Neuronal stem cell (in vitro differentiated cells): ENCODE measurements at regions not wholly inside any gene's neighbourhood (a gene's known extent, or its start where the extent isn't known, plus 50 kb on each side); places are given as distances from the start of the nearest gene placed in this dataset.

Experiments
- DNase-seq: peaks from one replicate; pipeline ENCODE4 v3.0.0-alpha.2; 2013; ENCODE audit warnings: low spot score
- H2AFZ ChIP-seq: one replicate; pipeline ENCODE4 v1.6.1; 2013; ENCODE audit warnings: mild to moderate bottlenecking, low read length, inconsistent platforms
- H2AK5ac ChIP-seq: 2 replicates; pipeline ENCODE4 v1.6.1; 2013; ENCODE audit warnings: low read depth, mild to moderate bottlenecking, inconsistent platforms, low read length, moderate library complexity, mixed read lengths
- H2BK120ac ChIP-seq: 2 replicates; pipeline ENCODE4 v1.6.1; 2013; ENCODE audit warnings: low read depth, mild to moderate bottlenecking, inconsistent platforms, low read length, moderate library complexity, mixed read lengths
- H2BK12ac ChIP-seq: one replicate; pipeline ENCODE4 v1.6.1; 2013; ENCODE audit warnings: low read length, inconsistent platforms
- H2BK15ac ChIP-seq: 2 replicates; pipeline ENCODE4 v1.6.1; 2013; ENCODE audit warnings: mild to moderate bottlenecking, low read length, inconsistent platforms, mixed read lengths
- H2BK5ac ChIP-seq: one replicate; pipeline ENCODE4 v1.6.1; 2013; ENCODE audit warnings: inconsistent platforms, mild to moderate bottlenecking, low read length, moderate library complexity
- H3K14ac ChIP-seq: one replicate; pipeline ENCODE4 v1.6.1; 2013; ENCODE audit warnings: low read length, inconsistent platforms
- H3K18ac ChIP-seq: 2 replicates; pipeline ENCODE4 v1.6.1; 2013; ENCODE audit warnings: low read length, inconsistent platforms
- H3K23ac ChIP-seq: 2 replicates; pipeline ENCODE4 v1.6.1; 2013; ENCODE audit warnings: low read depth, mild to moderate bottlenecking, mixed read lengths, low read length, inconsistent platforms; ENCODE audit not compliant: poor library complexity
- H3K27ac ChIP-seq: replicated peaks from 3 replicates; pipeline ENCODE4 v1.5.1; 2013; ENCODE audit warnings: low read length, inconsistent platforms
- H3K27me3 ChIP-seq, 3 experiments: 2 replicates each; pipeline ENCODE4 v1.6.1; 2013; ENCODE audit warnings: low read length in 3 of 3, mild to moderate bottlenecking in 2 of 3, inconsistent platforms in 1 of 3, low read depth in 1 of 3, mixed read lengths in 1 of 3, moderate library complexity in 1 of 3; ENCODE audit not compliant: control insufficient read depth in 3 of 3, insufficient read depth in 3 of 3
- H3K36me3 ChIP-seq, 2 donors: replicated peaks in 1 of 2; 2 replicates each; pipeline ENCODE4 v1.6.1; 2013; ENCODE audit warnings: low read length in 2 of 2; ENCODE audit not compliant: control insufficient read depth in 2 of 2, insufficient read depth in 2 of 2
- H3K4ac ChIP-seq: 2 replicates; pipeline ENCODE4 v1.6.1; 2013; ENCODE audit warnings: inconsistent platforms, mild to moderate bottlenecking, low read length, moderate library complexity
- H3K4me1 ChIP-seq, 2 donors: 1 replicate in 1 of 2; 2 replicates in 1 of 2; pipeline ENCODE4 v1.6.1; 2013; ENCODE audit warnings: low read length in 2 of 2, low read depth in 1 of 2; ENCODE audit not compliant: control insufficient read depth in 2 of 2, insufficient read depth in 1 of 2
- H3K4me2 ChIP-seq: one replicate; pipeline ENCODE4 v1.6.1; 2013; ENCODE audit warnings: mild to moderate bottlenecking, low read length, inconsistent platforms; ENCODE audit not compliant: insufficient read depth, poor library complexity, severe bottlenecking
- H3K4me3 ChIP-seq, 2 donors: 2 replicates each; pipeline ENCODE4 v1.5.1; 2013; ENCODE audit warnings: low read length in 2 of 2, mild to moderate bottlenecking in 2 of 2, inconsistent platforms in 1 of 2, moderate library complexity in 1 of 2
- H3K79me1 ChIP-seq: one replicate; pipeline ENCODE4 v1.6.1; 2013; ENCODE audit warnings: low read depth, mild to moderate bottlenecking, inconsistent platforms, low read length, moderate library complexity
- H3K9ac ChIP-seq: one replicate; pipeline ENCODE4 v1.6.1; 2013; ENCODE audit warnings: mild to moderate bottlenecking, low read depth, low read length, inconsistent platforms; ENCODE audit not compliant: poor library complexity
- H3K9me3 ChIP-seq, 2 donors: replicated peaks in 1 of 2; 2 replicates each; pipeline versions ENCODE3 to v1.6.1; 2013; ENCODE audit warnings: low read length in 2 of 2, mild to moderate bottlenecking in 2 of 2, inconsistent platforms in 1 of 2, low read depth in 1 of 2, mixed read lengths in 1 of 2, moderate library complexity in 1 of 2; ENCODE audit not compliant: control insufficient read depth in 2 of 2, insufficient read depth in 1 of 2
- H4K8ac ChIP-seq: one replicate; pipeline ENCODE4 v1.6.1; 2013; ENCODE audit warnings: low read depth, mild to moderate bottlenecking, inconsistent platforms, low read length, moderate library complexity
- H4K91ac ChIP-seq: one replicate; pipeline ENCODE4 v1.6.1; 2013; ENCODE audit warnings: low read length, low read depth, mild to moderate bottlenecking, inconsistent platforms; ENCODE audit not compliant: poor library complexity
- WGBS, 2 donors: extraction: QIAGEN DNeasy Blood & Tissue Kit; methylation state at CpG; one replicate each; pipeline ENCODE4 v1.1.7; 2013; ENCODE audit warnings: missing lambda C conversion rate in 2 of 2, mixed read lengths in 1 of 2; ENCODE audit not compliant: insufficient read length in 2 of 2, insufficient replicate concordance in 1 of 2; ENCODE audit errors: extremely low coverage in 2 of 2; 5-methylcytosine and 5-hydroxymethylcytosine counted together

GRCh38 chr3:31086698-31087097 lies 192.2 kb upstream of the GADL1 start:
- Histone ChIP-seq H4K8ac (no peak overlapping the region), H3K79me1 (no peaks in the 10 kb centered on the region), H2BK5ac (no peak overlapping the region), H3K36me3 (no peaks in the 10 kb centered on the region), H2BK12ac (no peak overlapping the region), H3K18ac (no peak overlapping the region), H4K91ac (no peak overlapping the region), H3K4me2 (no peak overlapping the region), H3K9me3 (no peaks in the 10 kb centered on the region), H3K4me3 (no peak overlapping the region), H3K27me3 (no peaks in the 10 kb centered on the region), H2BK120ac (no peak overlapping the region), H3K4me1 (peaks cover 0 to 1% of the 10 kb centered on the region in 2 donors), H3K14ac (no peak overlapping the region), H2AK5ac (no peak overlapping the region), H2BK15ac (no peak overlapping the region), H3K9ac (no peak overlapping the region), H2AFZ (no peak overlapping the region), H3K4ac (no peak overlapping the region), H3K23ac (no peak overlapping the region), H3K27ac (no peak overlapping the region)
- DNase-seq: no peak

GRCh38 chr3:31091748-31092147 lies 197.3 kb upstream of the GADL1 start:
- H2AFZ ChIP-seq: no peak overlapping the region
- H3K27me3 ChIP-seq: no peaks in the 10 kb centered on the region
- H2BK12ac ChIP-seq: no peak overlapping the region
- no peak overlapping the region for H3K27ac ChIP-seq
- no peak for DNase-seq
- no peak overlapping the region for H3K14ac ChIP-seq
- H3K4me1 ChIP-seq: no peaks in the 10 kb centered on the region
- no peak overlapping the region for H2BK15ac ChIP-seq
- no peak overlapping the region for H2AK5ac ChIP-seq
- H4K8ac ChIP-seq: no peak overlapping the region
- no peaks in the 10 kb centered on the region for H3K36me3 ChIP-seq
- no peak overlapping the region for H2BK5ac ChIP-seq
- H2BK120ac ChIP-seq: no peak overlapping the region
- no peak overlapping the region for H4K91ac ChIP-seq
- no peak overlapping the region for H3K9ac ChIP-seq
- no peak overlapping the region for H3K18ac ChIP-seq
- no peak overlapping the region for H3K4me2 ChIP-seq
- no peaks in the 10 kb centered on the region for H3K9me3 ChIP-seq
- no peaks in the 10 kb centered on the region for H3K79me1 ChIP-seq
- H3K4me3 ChIP-seq: no peak overlapping the region
- H3K23ac ChIP-seq: no peak overlapping the region
- WGBS, 2 donors: no CpG with 5 or more reads among the region's 2 CpGs
- H3K4ac ChIP-seq: no peak overlapping the region

GRCh38 chr3:31092748-31093589 lies 198.5 kb upstream of the GADL1 start:
- Histone ChIP-seq H2AFZ (no peak overlapping the region), H2BK12ac (no peak overlapping the region), H2BK15ac (no peak overlapping the region), H3K9me3 (no peaks in the 10 kb centered on the region), H3K79me1 (no peaks in the 10 kb centered on the region), H2AK5ac (no peak overlapping the region), H2BK5ac (no peak overlapping the region), H3K36me3 (no peaks in the 10 kb centered on the region), H3K4me2 (no peak overlapping the region), H4K91ac (no peak overlapping the region), H2BK120ac (no peak overlapping the region), H3K4me1 (no peaks in the 10 kb centered on the region), H3K4ac (no peak overlapping the region), H3K9ac (no peak overlapping the region), H4K8ac (no peak overlapping the region), H3K27me3 (no peaks in the 10 kb centered on the region), H3K27ac (no peak overlapping the region), H3K23ac (no peak overlapping the region), H3K18ac (no peak overlapping the region), H3K4me3 (no peak overlapping the region), H3K14ac (no peak overlapping the region)
- WGBS, 2 donors: no CpG with 5 or more reads among the region's 6 CpGs
- no peak for DNase-seq

- Histone ChIP-seq H3K18ac (no peak overlapping the region), H2BK5ac (no peak overlapping the region), H2AK5ac (no peak overlapping the region), H3K36me3 (no peaks in the 10 kb centered on the region), H2BK12ac (no peak overlapping the region), H3K27me3 (no peaks in the 10 kb centered on the region), H3K4me2 (no peak overlapping the region), H2BK15ac (no peak overlapping the region), H3K27ac (no peak overlapping the region), H2BK120ac (no peak overlapping the region), H3K14ac (no peak overlapping the region), H3K4me1 (no peaks in the 10 kb centered on the region), H4K8ac (no peak overlapping the region), H3K23ac (no peak overlapping the region), H3K4ac (no peak overlapping the region), H3K9ac (no peak overlapping the region), H2AFZ (no peak overlapping the region), H4K91ac (no peak overlapping the region), H3K9me3 (no peaks in the 10 kb centered on the region), H3K79me1 (no peaks in the 10 kb centered on the region), H3K4me3 (no peak overlapping the region)
- no peak for DNase-seq
- WGBS, 2 donors: no CpG with 5 or more reads among the region's 3 CpGs
Measured at GRCh38 chr3:31093606-31094005, 199.1 kb upstream of the GADL1 start.
